Right lobe of liver (tissue), 4 donors: ENCODE measurements at regions not wholly inside any gene's neighbourhood (a gene's known extent, or its start where the extent isn't known, plus 50 kb on each side); places are given as distances from the start of the nearest gene placed in this dataset.

Experiments
- CTCF ChIP-seq, 4 donors: fragments of 200-600 bp in 3 of 4; fragments of 450-650 bp in 1 of 4; IDR thresholded peaks; one replicate each; pipeline versions ENCODE4 v1.5.1 to v1.8.0; 2016 to 2022; ENCODE audit warnings: antibody characterized with exemption in 4 of 4, mild to moderate bottlenecking in 2 of 4
- POLR2A ChIP-seq: fragments of 450-650 bp; IDR thresholded peaks from one replicate; pipeline ENCODE4 v1.6.1; 2017; ENCODE audit warnings: antibody characterized with exemption, mild to moderate bottlenecking
- donor health status: DM: no; HTN: no; CAD: no.
- donor health status: DM: no; HTN: no; CAD: no.
- donor health status: DM: no; HTN: yes; CAD: no.

GRCh38 chr10:29921071-29921446 is 138.3 kb downstream of the JCAD start:
- no peak for TF ChIP-seq POLR2A
- TF ChIP-seq CTCF (IDR thresholded peaks at IDR 0.05), result no peak
